ENCODE measurements at regions not wholly inside any gene's neighbourhood (a gene's known extent, or its start where the extent isn't known, plus 50 kb on each side); places are given as distances from the start of the nearest gene placed in this dataset.

- Histone ChIP-seq H3K9me3 (ENCODE audit: control insufficient read depth, insufficient read depth, low read depth, low read length) (no peaks in the 10 kb centered on the region), H3K36me3 (ENCODE audit: control insufficient read depth, insufficient read depth, low read length) (peaks cover 2% of the 10 kb centered on the region; the same call in 1 of the 2 replicates), H3K27ac (ENCODE audit: low read length) (peak overlapping the region; percentile 73), H3K4me1 (ENCODE audit: control insufficient read depth, insufficient read depth, low read length) (peaks cover 55% of the 10 kb centered on the region), H3K4me3 (ENCODE audit: low read depth in 2 of 2, low read length in 2 of 2) (no peak overlapping the region), H3K27me3 (ENCODE audit: control insufficient read depth, insufficient read depth, low read length) (no peaks in the 10 kb centered on the region)
- CTCF ChIA-PET = no interaction called here
- no TSS peak for BruUV-seq (replicated peaks)
- POLR2A ChIA-PET = interaction anchor here (0.5 kb wide), 1 partner anchor 50 kb away, joined by 3 read pairs; no protein-coding TSS in a partner anchor
- no peak for TF ChIP-seq SIN3A (IDR thresholded peaks at IDR 0.05; ENCODE audit: borderline replicate concordance, insufficient read depth, low read depth, low read length)
- TF ChIP-seq, protein P1, sequence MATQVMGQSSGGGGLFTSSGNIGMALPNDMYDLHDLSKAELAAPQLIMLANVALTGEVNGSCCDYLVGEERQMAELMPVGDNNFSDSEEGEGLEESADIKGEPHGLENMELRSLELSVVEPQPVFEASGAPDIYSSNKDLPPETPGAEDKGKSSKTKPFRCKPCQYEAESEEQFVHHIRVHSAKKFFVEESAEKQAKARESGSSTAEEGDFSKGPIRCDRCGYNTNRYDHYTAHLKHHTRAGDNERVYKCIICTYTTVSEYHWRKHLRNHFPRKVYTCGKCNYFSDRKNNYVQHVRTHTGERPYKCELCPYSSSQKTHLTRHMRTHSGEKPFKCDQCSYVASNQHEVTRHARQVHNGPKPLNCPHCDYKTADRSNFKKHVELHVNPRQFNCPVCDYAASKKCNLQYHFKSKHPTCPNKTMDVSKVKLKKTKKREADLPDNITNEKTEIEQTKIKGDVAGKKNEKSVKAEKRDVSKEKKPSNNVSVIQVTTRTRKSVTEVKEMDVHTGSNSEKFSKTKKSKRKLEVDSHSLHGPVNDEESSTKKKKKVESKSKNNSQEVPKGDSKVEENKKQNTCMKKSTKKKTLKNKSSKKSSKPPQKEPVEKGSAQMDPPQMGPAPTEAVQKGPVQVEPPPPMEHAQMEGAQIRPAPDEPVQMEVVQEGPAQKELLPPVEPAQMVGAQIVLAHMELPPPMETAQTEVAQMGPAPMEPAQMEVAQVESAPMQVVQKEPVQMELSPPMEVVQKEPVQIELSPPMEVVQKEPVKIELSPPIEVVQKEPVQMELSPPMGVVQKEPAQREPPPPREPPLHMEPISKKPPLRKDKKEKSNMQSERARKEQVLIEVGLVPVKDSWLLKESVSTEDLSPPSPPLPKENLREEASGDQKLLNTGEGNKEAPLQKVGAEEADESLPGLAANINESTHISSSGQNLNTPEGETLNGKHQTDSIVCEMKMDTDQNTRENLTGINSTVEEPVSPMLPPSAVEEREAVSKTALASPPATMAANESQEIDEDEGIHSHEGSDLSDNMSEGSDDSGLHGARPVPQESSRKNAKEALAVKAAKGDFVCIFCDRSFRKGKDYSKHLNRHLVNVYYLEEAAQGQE (IDR thresholded peaks at IDR 0.05; ENCODE audit: insufficient read depth in 1 of 2, low read depth in 2 of 2, low read length in 1 of 2) = no peak
- TF ChIP-seq, protein P2, sequence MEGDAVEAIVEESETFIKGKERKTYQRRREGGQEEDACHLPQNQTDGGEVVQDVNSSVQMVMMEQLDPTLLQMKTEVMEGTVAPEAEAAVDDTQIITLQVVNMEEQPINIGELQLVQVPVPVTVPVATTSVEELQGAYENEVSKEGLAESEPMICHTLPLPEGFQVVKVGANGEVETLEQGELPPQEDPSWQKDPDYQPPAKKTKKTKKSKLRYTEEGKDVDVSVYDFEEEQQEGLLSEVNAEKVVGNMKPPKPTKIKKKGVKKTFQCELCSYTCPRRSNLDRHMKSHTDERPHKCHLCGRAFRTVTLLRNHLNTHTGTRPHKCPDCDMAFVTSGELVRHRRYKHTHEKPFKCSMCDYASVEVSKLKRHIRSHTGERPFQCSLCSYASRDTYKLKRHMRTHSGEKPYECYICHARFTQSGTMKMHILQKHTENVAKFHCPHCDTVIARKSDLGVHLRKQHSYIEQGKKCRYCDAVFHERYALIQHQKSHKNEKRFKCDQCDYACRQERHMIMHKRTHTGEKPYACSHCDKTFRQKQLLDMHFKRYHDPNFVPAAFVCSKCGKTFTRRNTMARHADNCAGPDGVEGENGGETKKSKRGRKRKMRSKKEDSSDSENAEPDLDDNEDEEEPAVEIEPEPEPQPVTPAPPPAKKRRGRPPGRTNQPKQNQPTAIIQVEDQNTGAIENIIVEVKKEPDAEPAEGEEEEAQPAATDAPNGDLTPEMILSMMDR (IDR thresholded peaks at IDR 0.05) = no peak
- TF ChIP-seq POLR2AphosphoS5 (IDR thresholded peaks at IDR 0.05; ENCODE audit: low read depth, low read length) = no peak
- no peak for TF ChIP-seq TCF7L2 (IDR thresholded peaks at IDR 0.05; ENCODE audit: low read depth, low read length)
- intact Hi-C loops (cut with micrococcal nuclease; ENCODE audit: unreplicated experiment) (loop anchor here (10.0 kb wide), 1 partner anchor 311 kb away; no protein-coding TSS in a partner anchor), in situ Hi-C loops (cut with HindIII; ENCODE audit: low pct_unique_long_range_greater_than_20kb, low sequenced_read_pairs) (no loop called here)
- DNase-seq (ENCODE audit: low read depth, low spot score) = no peak
- peak; percentile 64 for ATAC-seq
Observed at GRCh38 chr10:21165489-21165888, 268.4 kb upstream of the NEBL start.

GRCh38 chr10:21164687-21165086 lies 267.6 kb upstream of the NEBL start:
- DNase-seq (ENCODE audit: low read depth, low spot score) (no peak), ATAC-seq (no peak)
- no peaks in the 10 kb centered on the region for H3K9me3 ChIP-seq (ENCODE audit: control insufficient read depth, insufficient read depth, low read depth, low read length)
- in situ Hi-C loops (cut with HindIII; ENCODE audit: low pct_unique_long_range_greater_than_20kb, low sequenced_read_pairs) (no loop called here), intact Hi-C loops (cut with micrococcal nuclease; ENCODE audit: unreplicated experiment) (loop anchor here (10.0 kb wide), 1 partner anchor 310 kb away; no protein-coding TSS in a partner anchor)
- H3K27ac ChIP-seq (ENCODE audit: low read length) = peak overlapping the region; percentile 73; the same call in 1 of the 2 replicates
- no peaks in the 10 kb centered on the region for H3K27me3 ChIP-seq (ENCODE audit: control insufficient read depth, insufficient read depth, low read length)
- peaks cover 47% of the 10 kb centered on the region for H3K4me1 ChIP-seq (ENCODE audit: control insufficient read depth, insufficient read depth, low read length)
- no peak for TF ChIP-seq POLR2AphosphoS5 (IDR thresholded peaks at IDR 0.05; ENCODE audit: low read depth, low read length)
- TF ChIP-seq, protein P1 (IDR thresholded peaks at IDR 0.05; ENCODE audit: insufficient read depth in 1 of 2, low read depth in 2 of 2, low read length in 1 of 2) = no peak
- TF ChIP-seq SIN3A (IDR thresholded peaks at IDR 0.05; ENCODE audit: borderline replicate concordance, insufficient read depth, low read depth, low read length) = no peak
- TF ChIP-seq, protein P2 (IDR thresholded peaks at IDR 0.05) = no peak
- no peak for TF ChIP-seq TCF7L2 (IDR thresholded peaks at IDR 0.05; ENCODE audit: low read depth, low read length)
- ChIA-PET CTCF (no interaction called here), POLR2A (no interaction called here)
- no TSS peak for BruUV-seq (replicated peaks)
- peaks cover 2% of the 10 kb centered on the region; the same call in 1 of the 2 replicates for H3K36me3 ChIP-seq (ENCODE audit: control insufficient read depth, insufficient read depth, low read length)
- H3K4me3 ChIP-seq (ENCODE audit: low read depth in 2 of 2, low read length in 2 of 2) = no peak overlapping the region
